GM19035 (cell line): ENCODE measurements at regions not wholly inside any gene's neighbourhood (a gene's known extent, or its start where the extent isn't known, plus 50 kb on each side); places are given as distances from the start of the nearest gene placed in this dataset.

Source experiments
- ATAC-seq: cut with Tn5 transposase; IDR thresholded peaks from one replicate; pipeline ENCODE4 v1.9.1; 2021; ENCODE audit not compliant: unreplicated experiment

GRCh38 chr10:9762966-9763656, 1254.6 kb upstream of the CELF2 start:
- no peak for ATAC-seq

GRCh38 chr10:9766762-9767161, 1250.9 kb upstream of the CELF2 start:
- no peak for ATAC-seq

- no peak for ATAC-seq
Observed at GRCh38 chr10:9781666-9782065, 1236.0 kb upstream of the CELF2 start.

GRCh38 chr10:9786101-9786500, 1231.6 kb upstream of the CELF2 start:
- ATAC-seq, result no peak

GRCh38 chr10:9786576-9786975, 1231.1 kb upstream of the CELF2 start:
- ATAC-seq, result no peak

DNA sequence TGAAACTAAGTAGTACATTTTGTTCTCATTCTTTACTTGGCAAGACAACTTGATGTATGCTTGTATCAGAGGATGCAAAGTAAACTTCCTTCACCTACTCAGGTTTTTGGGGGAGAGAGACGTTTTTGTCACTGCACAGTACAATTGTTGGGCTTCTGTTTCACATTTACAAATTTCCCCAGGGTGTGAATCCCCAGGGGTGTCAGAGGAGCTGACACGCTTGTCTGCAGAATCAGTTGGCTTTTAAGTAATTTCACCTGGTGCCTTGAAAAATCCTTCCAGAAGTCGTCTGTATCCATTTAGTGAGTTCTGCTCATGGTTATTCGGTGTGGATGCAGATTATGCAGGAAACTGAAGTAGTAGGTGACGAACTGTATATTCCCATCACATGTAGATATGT, 1227.7 kb upstream of the CELF2 start:
- ATAC-seq, result no peak

DNA sequence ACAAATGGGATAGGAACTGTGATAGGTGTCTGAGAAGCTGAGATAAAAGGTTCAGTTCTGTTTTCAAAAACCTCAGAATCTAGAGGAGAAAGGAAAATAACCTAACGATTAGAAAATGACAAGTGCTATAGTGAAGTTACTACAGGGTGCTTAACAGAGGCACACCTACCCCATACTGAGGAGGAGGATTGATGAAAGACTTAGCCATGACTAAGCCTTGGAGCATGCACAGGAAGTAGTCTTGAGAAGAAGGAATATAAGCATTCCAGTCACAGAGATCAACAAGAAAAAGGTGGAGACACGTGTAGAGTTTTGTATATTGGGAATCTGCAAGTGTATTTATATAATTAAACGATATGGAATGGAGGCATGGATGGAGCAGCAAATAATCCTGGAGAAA, 1225.5 kb upstream of the CELF2 start:
- no peak for ATAC-seq

DNA sequence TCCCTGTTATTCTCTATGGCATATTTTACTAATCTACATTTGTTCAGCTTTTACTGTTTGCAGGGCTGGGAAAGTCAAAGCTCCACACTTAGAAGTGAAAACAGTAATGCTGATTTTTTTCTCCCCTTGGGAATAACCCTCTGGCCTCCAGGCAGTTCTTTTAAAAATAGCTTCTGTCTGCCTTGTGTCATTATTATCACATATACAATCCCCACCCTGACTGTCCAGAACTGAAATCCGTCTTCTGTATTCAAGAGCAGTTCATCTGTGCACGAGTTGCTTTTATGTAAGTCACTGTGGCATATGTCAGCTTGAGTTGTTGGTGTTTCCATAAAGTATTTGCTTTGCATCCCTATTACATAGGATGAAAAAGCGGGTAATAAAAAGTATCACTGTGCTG, 1221.1 kb upstream of the CELF2 start:
- no peak for ATAC-seq

DNA sequence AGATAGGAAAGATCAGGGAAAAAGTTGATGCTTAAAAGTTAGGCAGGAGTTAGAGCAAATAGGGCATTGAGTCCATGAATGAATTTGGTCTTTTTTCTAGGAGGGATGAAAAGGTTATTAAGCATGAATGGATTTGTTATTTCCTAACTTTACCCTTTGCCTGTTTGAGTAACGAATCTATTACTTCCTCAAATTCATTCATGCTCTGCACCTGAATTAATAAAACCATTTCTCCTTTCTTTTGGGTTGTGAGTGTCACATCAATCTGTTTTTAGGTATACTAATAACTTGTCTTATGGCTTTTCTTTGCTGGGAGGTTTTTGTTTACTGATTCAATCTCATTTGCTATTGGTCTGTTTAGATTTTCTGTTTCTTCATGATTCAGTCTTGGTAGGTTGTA, 1217.7 kb upstream of the CELF2 start:
- no peak for ATAC-seq

GRCh38 chr10:9800571-9800970, 1217.1 kb upstream of the CELF2 start:
- ATAC-seq, result no peak

GRCh38 chr10:9807846-9808245, 1209.8 kb upstream of the CELF2 start:
- no peak for ATAC-seq

- no peak for ATAC-seq
Observed at GRCh38 chr10:9811601-9812000, 1206.1 kb upstream of the CELF2 start.

- ATAC-seq, result no peak
Observed at GRCh38 chr10:9814285-9814864, 1203.3 kb upstream of the CELF2 start.

GRCh38 chr10:9819756-9820494, 1197.7 kb upstream of the CELF2 start:
- no peak for ATAC-seq

DNA sequence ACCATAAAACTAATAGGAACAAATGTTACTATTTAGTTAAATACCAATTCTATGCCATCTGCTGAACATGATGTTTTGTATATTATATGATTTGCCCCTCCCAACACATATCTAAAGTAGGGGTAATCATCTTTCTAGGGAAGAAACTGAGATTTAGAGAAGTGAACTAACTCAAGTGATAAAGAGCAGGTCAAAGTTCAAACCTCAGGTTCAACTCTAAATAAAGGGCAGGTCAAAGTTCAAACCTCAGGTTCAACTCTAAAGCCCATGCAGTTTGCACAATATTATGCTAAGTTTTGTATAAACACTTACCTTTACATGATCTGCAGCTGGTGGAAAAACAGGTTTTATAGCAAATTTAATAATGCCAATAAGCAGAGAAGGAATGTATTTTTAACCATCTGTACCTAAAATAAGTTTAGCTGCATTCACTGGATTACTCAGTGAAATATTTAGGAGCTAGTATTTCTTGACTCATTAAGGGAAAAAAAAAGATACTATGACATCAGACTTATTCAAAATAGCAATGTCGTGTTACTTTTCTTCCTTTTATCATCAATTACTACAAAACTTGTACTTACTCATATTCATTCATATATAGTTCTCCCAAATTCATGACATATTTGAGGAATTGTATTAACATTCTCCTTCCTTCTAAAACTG, 1194.3 kb upstream of the CELF2 start:
- ATAC-seq, result no peak

GRCh38 chr10:9824631-9825071, 1193.0 kb upstream of the CELF2 start:
- ATAC-seq, result no peak

- ATAC-seq, result no peak
Observed at GRCh38 chr10:9825491-9826018, 1192.1 kb upstream of the CELF2 start.

DNA sequence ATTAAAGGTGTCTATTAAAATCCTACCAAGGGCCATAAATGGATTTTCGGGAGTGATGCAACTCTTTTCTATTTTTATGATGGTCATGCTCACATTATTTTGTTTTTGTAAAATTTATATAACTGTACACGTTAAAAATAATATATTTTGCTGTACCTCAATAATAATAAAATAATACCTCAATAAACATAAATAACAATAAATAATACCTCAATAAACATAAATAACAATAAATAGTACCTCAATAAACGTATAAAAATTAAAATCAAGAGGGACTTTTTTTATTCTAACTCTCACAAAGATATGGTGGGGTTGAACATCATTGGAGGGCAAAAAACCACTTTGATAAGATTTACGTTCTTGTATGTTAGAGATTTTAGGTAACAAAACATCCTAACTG, 1189.6 kb upstream of the CELF2 start:
- ATAC-seq, result no peak

DNA sequence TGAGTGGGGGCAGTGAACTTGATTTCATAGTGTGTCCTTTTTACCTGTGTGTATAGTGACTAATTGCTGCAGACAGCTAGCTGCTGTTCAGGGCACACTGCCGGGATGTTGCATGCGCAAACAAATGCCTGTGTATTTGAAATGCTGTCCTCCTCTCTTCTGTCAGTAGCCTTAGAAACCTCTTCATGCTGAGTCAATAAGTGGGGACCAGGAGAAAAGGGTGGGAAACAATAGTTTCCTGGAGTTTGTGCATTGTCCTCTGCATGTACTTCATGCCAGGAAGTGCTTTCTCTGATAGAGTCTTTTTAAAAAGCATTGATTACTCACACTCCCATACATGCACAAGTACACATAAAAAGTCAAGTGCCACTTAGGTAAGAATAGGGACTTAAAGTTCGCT, 1183.7 kb upstream of the CELF2 start:
- no peak for ATAC-seq

DNA sequence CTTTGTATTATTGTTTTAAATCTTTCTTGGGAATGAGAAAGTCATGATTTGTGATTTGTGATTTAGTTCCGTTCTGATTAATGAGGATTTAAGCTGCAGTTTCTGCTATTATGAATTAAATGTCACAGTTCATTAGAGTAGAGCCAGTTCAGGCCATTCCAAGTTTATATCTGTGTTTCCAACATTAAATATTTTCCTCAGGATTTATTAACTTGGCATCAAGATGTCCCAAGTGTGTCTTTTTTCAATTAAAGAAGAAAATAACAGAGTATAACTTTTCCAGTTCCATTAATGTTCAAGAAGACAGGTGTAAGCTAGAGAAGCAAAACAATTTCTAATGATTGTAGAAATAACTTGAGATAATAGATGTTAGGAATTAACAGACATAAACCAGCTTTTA, 1183.2 kb upstream of the CELF2 start:
- ATAC-seq, result no peak

DNA sequence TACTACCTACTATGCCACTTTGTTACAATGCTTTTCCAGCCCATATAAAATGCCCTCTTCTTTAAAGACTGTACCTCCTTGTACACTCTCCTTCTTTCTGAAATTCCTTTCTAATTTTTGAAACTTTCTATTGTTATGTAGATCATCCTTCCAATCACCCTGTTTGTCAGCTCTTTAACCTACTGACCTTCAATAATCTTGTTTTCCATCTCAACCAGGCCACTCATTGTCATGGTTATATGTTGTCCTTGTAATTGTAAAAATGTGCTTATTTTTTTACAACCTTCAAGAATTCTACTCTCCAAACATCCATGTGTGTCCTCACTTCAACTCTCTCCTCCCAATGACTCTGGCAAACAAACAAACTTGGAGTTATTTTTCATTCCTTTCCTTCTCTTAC, 1172.6 kb upstream of the CELF2 start:
- ATAC-seq, result no peak

GRCh38 chr10:9848278-9848677, 1169.4 kb upstream of the CELF2 start:
- no peak for ATAC-seq
